Forelimb muscle (tissue), 1 donor: ENCODE measurements at regions not wholly inside any gene's neighbourhood (a gene's known extent, or its start where the extent isn't known, plus 50 kb on each side); places are given as distances from the start of the nearest gene placed in this dataset.
"Not testable (repeated sequence)": the region's sequence is repeated elsewhere in the genome, so short reads cannot be mapped to it uniquely, and the experiment has no call there.

Experiments used
- DNase-seq: peaks from one replicate; pipeline ENCODE4 v3.0.0-alpha.2; 2013; ENCODE audit warnings: low read depth

GRCh38 chr13:30065181-30065580 is 214.8 kb upstream of the UBL3 start:
- DNase-seq: no peak

- DNase-seq: no peak
Observed at GRCh38 chr13:30063892-30064291, 213.5 kb upstream of the UBL3 start.

- no peak for DNase-seq
Observed at GRCh38 chr13:30061217-30061616, 210.8 kb upstream of the UBL3 start.

GRCh38 chr13:30058429-30058828 is 208.0 kb upstream of the UBL3 start:
- no peak for DNase-seq

GRCh38 chr13:30054546-30054945 is 204.1 kb upstream of the UBL3 start:
- not testable (repeated sequence) for DNase-seq

GRCh38 chr13:30053939-30054338 is 203.5 kb upstream of the UBL3 start:
- no peak for DNase-seq

GRCh38 chr13:30052120-30052519 is 201.7 kb upstream of the UBL3 start:
- no peak for DNase-seq

GRCh38 chr13:30051531-30052060 is 201.2 kb upstream of the UBL3 start:
- no peak for DNase-seq

- no peak for DNase-seq
Observed at GRCh38 chr13:30049692-30050091, 199.3 kb upstream of the UBL3 start.

GRCh38 chr13:30047154-30047874 is 196.9 kb upstream of the UBL3 start:
- no peak for DNase-seq

- DNase-seq: no peak
Observed at GRCh38 chr13:30045916-30046704, 195.7 kb upstream of the UBL3 start.

GRCh38 chr13:30044932-30045331 is 194.5 kb upstream of the UBL3 start:
- DNase-seq: no peak

GRCh38 chr13:30043631-30043925 is 193.2 kb upstream of the UBL3 start:
- no peak for DNase-seq

GRCh38 chr13:30042891-30043630 is 192.6 kb upstream of the UBL3 start:
- no peak for DNase-seq

GRCh38 chr13:30042272-30042671 is 191.9 kb upstream of the UBL3 start:
- DNase-seq: no peak

GRCh38 chr13:30039511-30039911 is 189.1 kb upstream of the UBL3 start:
- DNase-seq: no peak

- DNase-seq: no peak
Observed at GRCh38 chr13:30038884-30039283, 188.5 kb upstream of the UBL3 start.

GRCh38 chr13:30037766-30038165 is 187.3 kb upstream of the UBL3 start:
- DNase-seq: no peak

- DNase-seq: no peak
Observed at GRCh38 chr13:30037306-30037705, 186.9 kb upstream of the UBL3 start.

- DNase-seq: no peak
Observed at GRCh38 chr13:30034458-30034795, 184.0 kb upstream of the UBL3 start.

GRCh38 chr13:30033681-30034457 is 183.5 kb upstream of the UBL3 start:
- DNase-seq: no peak

- DNase-seq: no peak
Observed at GRCh38 chr13:30032263-30032662, 181.8 kb upstream of the UBL3 start.
